ENCODE measurements at regions not wholly inside any gene's neighbourhood (a gene's known extent, or its start where the extent isn't known, plus 50 kb on each side); places are given as distances from the start of the nearest gene placed in this dataset.

- TF ChIP-seq POLR2A (IDR thresholded peaks at IDR 0.05) (no peak), CTCF (IDR thresholded peaks at IDR 0.05) (no peak), EP300 (IDR thresholded peaks at IDR 0.05) (no peak), POLR2AphosphoS5 (IDR thresholded peaks at IDR 0.05) (no peak)
Observed at GRCh38 chr4:123904882-123905281, 508.3 kb downstream of the SPRY1 start.

Data from upper lobe of left lung (tissue), 4 donors.